ENCODE measurements at regions not wholly inside any gene's neighbourhood (a gene's known extent, or its start where the extent isn't known, plus 50 kb on each side); places are given as distances from the start of the nearest gene placed in this dataset.

- no peak for TF ChIP-seq POLR2A (IDR thresholded peaks at IDR 0.05; ENCODE audit: low read length)
- no peak for TF ChIP-seq GATA1 (IDR thresholded peaks at IDR 0.05; ENCODE audit: low read depth, low read length)
Observed at GRCh38 chr5:167796672-167797071, 494.8 kb upstream of the WWC1 start.
